Activated T-helper 9 cell treated with anti-CD3 and anti-CD28 coated beads, Interleukin-2, amount 50 U/mL, for 16 hours (primary cell): ENCODE measurements at regions not wholly inside any gene's neighbourhood (a gene's known extent, or its start where the extent isn't known, plus 50 kb on each side); places are given as distances from the start of the nearest gene placed in this dataset.

Experiments
- DNase-seq: peaks from one replicate; pipeline ENCODE4 v3.0.0-alpha.2; 2020; ENCODE audit warnings: low read depth

DNA sequence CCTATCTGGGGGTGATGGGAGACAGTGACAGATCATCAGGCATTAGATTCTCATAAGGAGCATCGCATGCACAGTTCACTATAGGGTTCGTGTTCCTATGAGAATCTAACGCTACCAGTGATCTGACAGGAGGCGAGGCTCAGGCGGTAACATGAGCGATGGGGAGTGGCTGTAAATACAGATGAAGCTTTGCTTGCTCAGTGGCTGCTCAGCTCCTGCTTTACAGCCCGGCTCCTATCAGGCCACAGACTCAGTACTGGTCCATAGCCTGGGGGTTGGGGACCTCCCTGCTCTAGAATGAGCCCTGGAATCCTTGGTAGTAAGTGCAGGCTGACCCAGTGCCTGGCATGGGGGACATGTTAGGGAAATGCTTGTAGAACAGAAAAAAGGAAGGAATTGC is 426.0 kb downstream of the TYW1 start:
- no peak for DNase-seq

- DNase-seq: no peak
Observed at GRCh38 chr7:67423065-67423464, 426.4 kb downstream of the TYW1 start.

DNA sequence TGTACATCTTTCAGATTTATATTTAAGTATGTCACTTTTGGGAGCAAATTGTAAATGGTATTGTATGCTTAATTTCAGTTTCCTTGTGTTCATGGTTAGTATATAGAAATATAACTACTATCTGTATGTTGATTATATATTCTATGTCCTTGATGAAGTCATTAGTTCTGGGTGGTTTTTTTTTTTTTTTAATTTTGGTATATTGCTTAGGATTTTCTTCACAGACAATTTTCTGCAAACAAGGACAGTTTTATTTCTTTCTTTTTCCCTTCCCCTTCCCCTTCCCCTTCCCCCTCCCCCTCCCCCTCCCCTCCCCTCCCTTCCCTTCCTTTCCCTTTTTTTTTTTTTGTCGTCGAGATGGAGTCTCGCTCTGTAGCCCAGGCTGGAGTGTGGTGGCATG is 430.0 kb downstream of the TYW1 start:
- DNase-seq: no peak

GRCh38 chr7:67429735-67430134 is 433.1 kb downstream of the TYW1 start:
- no peak for DNase-seq

DNA sequence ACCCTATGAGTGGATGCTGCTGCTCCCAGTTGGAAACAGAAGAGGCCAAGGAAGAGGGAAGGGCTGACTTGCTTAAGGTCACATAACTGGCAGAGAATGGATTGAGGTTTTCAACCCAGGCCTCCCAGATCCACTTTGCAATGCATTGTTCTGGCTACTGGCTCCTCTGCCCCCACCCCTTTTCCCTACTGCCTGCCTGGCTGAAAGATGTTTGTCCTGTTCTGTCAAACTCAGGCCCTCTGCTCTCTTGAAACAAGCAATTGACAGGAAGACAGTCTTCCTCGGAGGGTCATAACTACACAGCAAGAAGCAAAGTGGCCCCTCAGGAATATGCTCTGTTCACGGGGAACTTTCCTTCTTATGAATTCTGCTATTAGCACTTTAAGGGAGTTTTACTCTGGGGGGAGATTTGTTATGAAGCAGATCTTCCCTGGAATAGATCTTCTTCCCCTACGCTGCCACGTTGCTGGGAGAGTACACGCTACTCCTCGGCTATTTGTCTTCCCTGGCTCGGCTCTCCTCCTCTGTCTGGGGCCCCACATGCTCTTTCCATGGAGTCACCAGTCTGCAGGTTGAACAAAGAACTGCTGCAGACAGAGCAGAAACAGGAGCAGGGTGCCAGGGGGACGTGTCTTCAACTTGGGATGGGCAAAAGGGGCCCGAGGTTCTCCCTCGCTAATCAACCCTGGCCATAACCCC is 436.1 kb downstream of the TYW1 start:
- no peak for DNase-seq

- no peak for DNase-seq
Observed at GRCh38 chr7:67435894-67436535, 439.4 kb downstream of the TYW1 start.

GRCh38 chr7:67438198-67438882 is 441.7 kb downstream of the TYW1 start:
- no peak for DNase-seq

GRCh38 chr7:67438913-67439505 is 442.4 kb downstream of the TYW1 start:
- DNase-seq: no peak

DNA sequence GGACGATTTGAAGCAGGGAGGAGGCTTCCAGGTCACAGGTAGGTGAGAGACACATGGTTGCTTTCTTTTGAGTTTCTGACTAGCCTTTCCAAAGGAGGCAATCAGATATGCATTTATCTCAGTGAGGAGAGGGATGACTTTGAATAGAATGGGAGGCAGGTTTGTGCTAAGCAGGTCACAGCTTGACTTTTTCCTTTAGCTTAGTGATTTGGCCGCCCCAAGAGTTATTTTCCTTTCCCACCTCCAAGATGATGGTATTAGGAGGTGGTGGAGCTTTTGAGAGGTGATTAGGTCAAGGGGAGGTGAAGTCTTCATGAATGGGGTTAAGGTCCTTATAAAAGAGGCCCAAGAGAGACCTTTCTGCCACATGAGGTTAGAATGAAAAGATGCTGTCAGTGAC is 443.7 kb downstream of the TYW1 start:
- DNase-seq: no peak

GRCh38 chr7:67445728-67446127 is 449.1 kb downstream of the TYW1 start:
- DNase-seq: no peak

DNA sequence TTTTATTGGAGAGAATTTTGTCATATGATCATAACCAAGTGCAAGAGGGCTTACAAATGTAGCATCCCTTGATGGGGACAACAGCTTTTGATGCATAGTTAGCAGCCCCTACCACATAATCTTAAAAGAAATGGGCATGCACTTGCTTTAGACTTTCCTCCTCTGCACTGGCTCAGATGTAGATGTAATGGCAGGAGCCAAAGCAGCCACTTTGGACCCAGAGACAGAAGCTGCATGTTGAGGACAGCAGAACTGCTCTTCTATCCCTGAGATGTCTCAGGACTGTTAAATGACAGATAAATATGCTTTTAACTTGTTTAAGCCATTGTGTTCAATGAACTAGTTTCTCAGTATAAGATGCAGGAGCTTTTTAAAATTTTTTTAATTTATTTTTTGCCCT is 450.7 kb downstream of the TYW1 start:
- no peak for DNase-seq

DNA sequence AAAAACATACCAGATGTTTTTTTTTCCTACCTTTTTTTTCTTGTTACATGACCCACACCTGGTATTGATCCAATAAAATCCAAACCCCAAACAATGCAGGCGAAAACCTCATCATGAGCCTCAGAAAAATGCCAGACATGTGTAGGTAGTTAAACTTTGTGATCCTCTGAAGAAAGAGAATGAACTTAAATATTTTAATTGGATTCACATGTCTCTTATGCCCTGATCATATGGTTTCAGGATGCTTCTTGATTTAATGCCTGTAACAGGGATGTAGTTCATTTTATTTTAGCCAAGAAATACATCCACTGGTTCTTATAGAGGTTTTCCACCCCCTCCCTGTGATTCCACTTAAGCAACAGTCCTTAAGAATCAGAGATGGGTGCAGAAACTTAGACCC is 451.6 kb downstream of the TYW1 start:
- no peak for DNase-seq

DNA sequence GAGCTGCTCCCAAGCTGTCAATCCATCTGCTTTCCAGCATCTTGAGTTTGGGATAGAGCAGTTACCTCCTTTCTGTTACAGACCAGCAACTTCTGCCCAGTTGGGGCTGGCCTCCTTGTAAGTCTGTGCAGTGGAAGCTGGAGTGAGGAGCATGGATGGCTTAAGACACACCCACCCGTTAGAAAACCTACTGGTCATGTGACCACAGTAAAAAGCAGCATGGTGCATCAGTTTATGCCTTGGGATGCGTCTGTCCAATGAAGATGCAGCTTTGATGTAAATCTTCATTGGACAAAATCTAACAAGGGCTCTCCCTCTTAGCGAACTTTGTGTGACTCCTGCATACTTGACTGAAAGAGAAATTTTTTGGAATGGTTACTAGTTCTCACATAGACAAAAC is 453.5 kb downstream of the TYW1 start:
- DNase-seq: no peak

- no peak for DNase-seq
Observed at GRCh38 chr7:67451306-67451705, 454.7 kb downstream of the TYW1 start.

DNA sequence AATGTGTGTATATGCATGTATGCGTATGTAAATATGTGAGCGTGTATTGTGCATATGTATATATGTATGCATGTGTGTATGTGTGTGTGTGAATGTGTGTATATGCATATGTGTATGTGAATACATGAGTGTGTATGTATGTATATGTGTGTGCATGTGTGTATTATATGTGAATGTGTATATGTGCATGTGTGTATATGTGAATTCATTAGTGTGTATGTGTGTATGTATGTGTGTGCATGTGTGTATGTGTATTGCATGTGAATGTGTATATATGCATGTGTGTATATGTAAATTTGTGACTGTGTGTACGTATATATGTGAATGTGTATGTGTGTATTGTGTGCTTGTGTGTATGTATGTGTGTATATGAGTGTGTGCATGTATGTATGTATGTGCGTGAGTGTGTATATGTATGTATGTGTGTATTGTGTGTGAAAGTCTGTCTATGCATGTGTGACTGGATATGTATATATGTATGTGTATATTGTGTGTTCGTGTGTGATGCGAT is 455.9 kb downstream of the TYW1 start:
- no peak for DNase-seq

DNA sequence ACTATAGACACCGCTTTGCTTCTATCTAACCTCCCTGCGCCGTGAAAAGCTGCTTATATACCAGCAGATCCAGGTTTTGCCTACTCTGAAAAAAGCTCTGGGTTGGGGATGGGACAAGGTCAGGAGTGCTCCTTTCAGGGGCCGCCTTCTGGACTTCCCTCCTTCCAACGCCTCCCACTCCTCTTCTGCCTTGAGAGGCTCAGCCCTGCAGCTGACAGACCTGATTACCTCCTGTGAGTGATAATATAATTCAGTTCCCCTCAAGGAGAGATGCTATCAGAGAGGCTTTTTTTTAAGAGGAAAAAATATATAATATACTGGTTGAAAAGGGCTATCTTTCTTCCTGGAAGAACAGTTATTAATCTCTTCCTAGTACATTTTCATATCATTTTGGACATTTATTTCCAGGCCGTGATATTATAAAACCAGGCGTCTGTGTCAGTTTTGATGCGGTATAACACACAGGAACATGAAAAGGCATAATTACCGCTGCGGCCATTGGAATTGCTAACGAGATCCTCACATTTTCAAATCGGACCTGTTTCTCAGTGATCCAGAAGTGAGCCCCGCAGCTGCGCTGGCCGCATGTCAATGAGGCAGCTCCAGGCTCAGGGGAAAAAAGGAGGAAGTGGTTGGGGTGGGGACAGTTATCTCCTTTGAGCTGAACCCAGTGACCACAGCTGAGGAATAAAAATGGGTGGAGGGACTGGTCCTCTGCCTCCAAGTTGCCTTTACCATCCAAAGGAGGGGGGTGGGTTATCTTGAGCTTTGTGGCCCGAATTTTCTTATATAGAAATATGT is 457.1 kb downstream of the TYW1 start:
- no peak for DNase-seq

- DNase-seq: no peak
Observed at GRCh38 chr7:67455508-67455907, 458.9 kb downstream of the TYW1 start.

- DNase-seq: no peak
Observed at GRCh38 chr7:67462781-67463191, 466.2 kb downstream of the TYW1 start.

GRCh38 chr7:67463316-67463715 is 466.7 kb downstream of the TYW1 start:
- DNase-seq: no peak

DNA sequence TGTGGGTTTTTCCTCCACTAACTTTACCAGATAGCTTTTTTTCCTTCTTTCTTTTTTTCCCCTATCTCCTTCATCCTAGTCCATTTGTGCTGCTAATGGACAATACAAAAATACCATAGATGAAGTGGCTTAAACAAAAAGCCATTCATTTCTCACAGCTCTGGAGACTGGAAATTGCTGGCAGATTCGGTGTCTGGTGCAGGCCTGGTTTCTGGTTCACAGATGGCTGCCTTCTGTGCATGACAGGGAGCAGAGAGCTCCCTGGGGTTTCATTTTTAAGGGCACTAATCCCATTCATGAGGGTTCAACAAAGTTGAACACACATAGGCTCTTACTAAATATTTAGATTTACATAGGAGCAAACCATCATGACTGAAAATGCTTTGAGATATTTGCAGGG is 467.4 kb downstream of the TYW1 start:
- no peak for DNase-seq

- no peak for DNase-seq
Observed at GRCh38 chr7:67466109-67466508, 469.5 kb downstream of the TYW1 start.

DNA sequence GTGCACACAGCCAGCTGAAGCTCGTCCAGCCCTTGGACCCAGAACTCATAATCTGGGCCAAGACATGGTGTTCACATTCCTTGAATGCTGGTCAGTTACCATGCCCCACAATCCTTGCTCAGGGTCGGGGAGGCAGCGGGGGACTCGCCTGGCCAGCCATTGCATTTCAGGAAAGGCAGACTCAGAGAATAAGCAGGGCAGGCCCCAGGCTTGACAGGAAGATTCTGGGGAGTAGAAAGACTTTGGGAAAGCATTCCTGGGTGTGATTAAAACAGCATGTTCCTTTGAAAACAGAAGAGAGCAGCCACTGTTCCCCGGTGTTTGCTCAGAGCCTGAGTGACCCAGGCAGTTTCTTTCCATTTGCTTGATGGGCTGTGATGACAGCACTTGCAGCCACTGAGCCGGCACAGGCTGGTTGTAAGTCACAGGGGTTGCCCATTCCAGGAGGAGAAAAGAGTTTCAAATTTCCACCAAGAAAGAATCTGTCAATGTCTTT is 473.7 kb downstream of the TYW1 start:
- no peak for DNase-seq
